Central memory CD8-positive, alpha-beta T cell (primary cell): ENCODE measurements at regions not wholly inside any gene's neighbourhood (a gene's known extent, or its start where the extent isn't known, plus 50 kb on each side); places are given as distances from the start of the nearest gene placed in this dataset.
"Not testable (repeated sequence)": the region's sequence is repeated elsewhere in the genome, so short reads cannot be mapped to it uniquely, and the experiment has no call there.

ENCODE experiments used
- ATAC-seq: fragments of 150-1000 bp; cut with Tn5 transposase; replicated peaks from 2 replicates; pipeline ENCODE4 v1.10.0; 2022; ENCODE audit warnings: mild to moderate bottlenecking, moderate FRiP score, moderate number of reproducible peaks; ENCODE audit not compliant: poor library complexity, severe bottlenecking; ENCODE audit errors: extremely low read depth
- DNase-seq, 2 donors: peaks; one replicate each; pipeline ENCODE4 v3.0.0; 2021; ENCODE audit warnings: low spot score in 2 of 2
- H3K27ac Mint-ChIP-seq: one replicate; pipeline ENCODE4 v1.8.0; 2022; ENCODE audit warnings: low read depth, mild to moderate bottlenecking, moderate library complexity, mixed read lengths
- H3K27me3 Mint-ChIP-seq: one replicate; pipeline ENCODE4 v1.8.0; 2022; ENCODE audit warnings: mixed read lengths
- H3K36me3 Mint-ChIP-seq: one replicate; pipeline ENCODE4 v1.8.0; 2022; ENCODE audit warnings: mild to moderate bottlenecking, moderate library complexity, mixed read lengths; ENCODE audit not compliant: insufficient read depth
- H3K4me1 Mint-ChIP-seq: one replicate; pipeline ENCODE4 v1.8.0; 2022; ENCODE audit warnings: mixed read lengths
- H3K4me3 Mint-ChIP-seq: one replicate; pipeline ENCODE4 v1.8.0; 2022; ENCODE audit warnings: mild to moderate bottlenecking, moderate library complexity, mixed read lengths
- H3K9me3 Mint-ChIP-seq: one replicate; pipeline ENCODE4 v1.8.0; 2022; ENCODE audit warnings: mixed read lengths

DNA sequence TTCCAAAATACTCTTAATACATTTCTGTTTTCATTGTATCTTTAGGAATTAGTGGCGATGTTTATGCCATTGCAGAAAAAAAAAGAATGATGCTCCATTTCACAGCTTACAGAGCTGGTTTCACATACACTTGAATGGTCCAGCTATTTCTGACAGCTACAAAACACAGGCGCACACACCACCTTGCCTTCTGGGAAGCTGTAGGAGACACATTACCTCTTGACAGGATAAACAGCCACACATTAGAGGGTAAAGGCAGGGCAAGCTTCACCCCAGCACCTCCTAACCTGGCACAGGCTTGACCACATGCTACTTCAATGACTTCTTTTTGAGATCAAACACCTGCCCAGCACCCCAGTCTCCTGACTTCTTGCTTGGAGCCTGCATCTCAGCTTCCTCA lies 73.2 kb upstream of the PLGLB2 start:
- not testable (repeated sequence) for ATAC-seq, H3K4me3 Mint-ChIP-seq, H3K27ac Mint-ChIP-seq, H3K36me3 Mint-ChIP-seq, H3K27me3 Mint-ChIP-seq, H3K9me3 Mint-ChIP-seq, H3K4me1 Mint-ChIP-seq, DNase-seq

DNA sequence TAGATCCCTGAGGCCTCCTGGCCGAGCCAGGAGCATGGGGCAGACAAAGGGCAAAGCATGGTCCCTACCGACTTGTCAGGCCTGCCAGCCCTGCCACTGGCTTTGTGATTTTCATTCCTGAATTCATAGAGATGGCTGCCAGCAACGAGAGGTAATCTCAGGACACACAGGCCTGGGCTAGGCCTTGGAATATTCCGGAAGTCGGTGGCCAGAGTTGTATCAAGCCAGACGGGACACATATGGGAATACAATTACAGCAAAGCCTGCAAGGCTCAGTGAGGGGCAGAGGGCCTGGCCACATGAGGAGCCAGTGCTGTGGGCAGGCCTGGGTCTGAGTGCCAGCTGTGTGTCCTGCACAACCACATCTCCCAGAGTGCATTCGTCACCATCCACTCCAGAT lies 72.4 kb upstream of the PLGLB2 start:
- not testable (repeated sequence) for H3K4me1 Mint-ChIP-seq, ATAC-seq, H3K27me3 Mint-ChIP-seq, H3K9me3 Mint-ChIP-seq, H3K4me3 Mint-ChIP-seq, H3K27ac Mint-ChIP-seq, H3K36me3 Mint-ChIP-seq, DNase-seq

DNA sequence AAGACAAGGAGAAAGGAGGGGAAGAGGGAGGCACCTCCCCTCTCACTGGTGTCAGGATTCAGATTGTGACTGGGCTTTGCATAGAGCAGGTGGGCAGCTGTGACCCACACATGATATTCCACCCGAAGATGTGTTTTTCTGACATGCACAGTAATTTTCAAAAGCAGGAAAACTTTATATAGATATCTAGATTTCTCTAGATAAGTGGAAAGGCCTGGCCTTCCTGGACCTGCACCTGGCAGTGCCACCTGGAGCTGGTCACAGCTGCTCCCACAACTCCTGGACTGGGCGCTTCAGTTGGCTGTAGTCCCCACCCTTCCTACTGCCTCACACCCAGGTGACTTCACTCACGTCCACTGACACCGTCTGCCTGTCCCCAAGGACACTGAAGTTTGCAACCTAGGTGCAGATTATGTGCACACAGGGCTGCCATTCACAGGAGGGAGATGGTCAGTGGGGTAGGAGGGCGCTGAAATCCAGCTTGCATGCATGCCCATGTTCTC lies 70.4 kb upstream of the PLGLB2 start:
- H3K4me3 Mint-ChIP-seq, H3K36me3 Mint-ChIP-seq, ATAC-seq, H3K27ac Mint-ChIP-seq, H3K27me3 Mint-ChIP-seq, DNase-seq, H3K9me3 Mint-ChIP-seq, H3K4me1 Mint-ChIP-seq: not testable (repeated sequence)

DNA sequence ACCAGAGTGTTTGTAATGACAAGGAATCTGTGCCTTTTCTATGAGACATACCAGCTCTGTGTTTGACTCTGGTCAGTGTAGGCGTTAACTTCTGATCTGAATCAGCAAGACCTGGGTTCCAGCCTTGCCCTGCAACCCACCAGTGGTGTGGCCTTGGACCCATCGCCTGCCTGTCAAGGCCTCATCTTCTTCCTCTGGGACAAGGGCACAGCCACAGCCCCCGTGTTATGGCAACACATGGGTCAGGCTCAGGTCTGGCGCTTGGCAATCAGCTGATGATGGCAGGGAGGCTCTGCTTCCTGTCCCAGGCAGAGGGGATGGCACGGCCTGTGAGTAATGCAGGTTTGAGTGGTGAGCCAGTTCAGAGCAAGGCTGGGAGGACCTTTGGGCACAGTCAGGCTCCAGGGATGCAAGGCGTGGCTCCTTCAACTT lies 69.1 kb upstream of the PLGLB2 start:
- not testable (repeated sequence) for H3K4me3 Mint-ChIP-seq, H3K9me3 Mint-ChIP-seq, H3K4me1 Mint-ChIP-seq, H3K27me3 Mint-ChIP-seq, H3K27ac Mint-ChIP-seq, DNase-seq, ATAC-seq, H3K36me3 Mint-ChIP-seq

DNA sequence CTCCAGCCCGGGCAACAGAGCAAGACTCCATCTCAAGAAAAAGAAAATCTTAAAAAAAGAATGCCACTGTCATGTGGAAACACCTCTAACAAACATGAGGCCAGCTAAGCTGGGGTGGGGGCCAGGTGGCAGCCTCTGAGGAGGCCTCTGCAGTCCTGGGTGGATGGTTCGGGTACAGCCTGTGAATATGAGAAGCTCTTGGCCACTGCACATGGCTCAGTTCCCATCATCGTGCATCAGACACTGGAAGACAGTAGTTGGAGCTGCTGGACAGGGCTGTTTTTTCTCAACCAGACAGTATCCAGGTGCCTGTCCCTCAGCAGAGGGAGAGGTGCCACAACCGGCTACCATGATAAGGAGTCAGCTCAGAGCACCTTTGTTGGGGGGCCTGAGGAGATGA lies 67.9 kb upstream of the PLGLB2 start:
- not testable (repeated sequence) for H3K9me3 Mint-ChIP-seq, H3K27me3 Mint-ChIP-seq, H3K4me1 Mint-ChIP-seq, DNase-seq, H3K4me3 Mint-ChIP-seq, ATAC-seq, H3K36me3 Mint-ChIP-seq, H3K27ac Mint-ChIP-seq

DNA sequence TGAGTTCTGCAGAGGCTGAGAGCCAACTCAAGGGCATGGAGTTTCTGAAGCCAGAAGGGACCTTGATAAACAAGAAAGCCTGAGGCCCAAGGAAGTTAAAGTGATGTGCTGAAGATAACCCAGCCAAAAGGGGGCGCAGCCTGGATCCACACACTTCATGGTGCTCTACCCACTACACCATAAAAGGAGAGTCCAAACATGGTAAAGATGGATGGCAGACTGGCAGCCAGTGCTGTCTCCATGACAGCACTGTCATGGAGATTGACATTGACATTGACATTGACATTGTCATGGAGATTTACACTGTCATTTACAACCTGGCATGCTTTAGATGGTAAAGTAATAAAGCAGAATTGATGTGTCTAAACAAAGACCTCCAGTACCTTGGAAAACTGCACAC lies 67.2 kb upstream of the PLGLB2 start:
- not testable (repeated sequence) for ATAC-seq, H3K4me3 Mint-ChIP-seq, H3K36me3 Mint-ChIP-seq, H3K27ac Mint-ChIP-seq, DNase-seq, H3K4me1 Mint-ChIP-seq, H3K9me3 Mint-ChIP-seq, H3K27me3 Mint-ChIP-seq

DNA sequence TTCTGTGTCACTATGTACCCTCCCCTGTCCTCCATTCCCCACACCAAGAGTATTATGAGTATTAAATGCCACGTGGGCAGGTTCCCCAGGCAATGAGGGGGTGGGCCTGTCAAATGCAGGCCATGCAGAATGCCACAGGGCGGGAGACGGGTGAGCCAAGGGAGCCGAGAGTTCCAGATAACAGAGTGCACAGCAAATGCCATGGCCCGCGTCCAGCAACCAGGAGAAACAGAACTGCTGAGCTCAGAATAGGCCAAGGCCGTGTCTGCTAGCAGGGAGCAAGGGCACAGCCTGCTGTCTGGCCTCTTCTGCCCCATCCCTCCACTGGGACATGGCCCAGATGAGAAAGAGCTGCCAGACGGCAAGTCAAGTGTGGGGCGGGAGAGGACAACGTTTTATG lies 64.4 kb upstream of the PLGLB2 start:
- H3K27ac Mint-ChIP-seq, H3K9me3 Mint-ChIP-seq, H3K27me3 Mint-ChIP-seq, DNase-seq, ATAC-seq, H3K4me1 Mint-ChIP-seq, H3K4me3 Mint-ChIP-seq, H3K36me3 Mint-ChIP-seq: not testable (repeated sequence)

DNA sequence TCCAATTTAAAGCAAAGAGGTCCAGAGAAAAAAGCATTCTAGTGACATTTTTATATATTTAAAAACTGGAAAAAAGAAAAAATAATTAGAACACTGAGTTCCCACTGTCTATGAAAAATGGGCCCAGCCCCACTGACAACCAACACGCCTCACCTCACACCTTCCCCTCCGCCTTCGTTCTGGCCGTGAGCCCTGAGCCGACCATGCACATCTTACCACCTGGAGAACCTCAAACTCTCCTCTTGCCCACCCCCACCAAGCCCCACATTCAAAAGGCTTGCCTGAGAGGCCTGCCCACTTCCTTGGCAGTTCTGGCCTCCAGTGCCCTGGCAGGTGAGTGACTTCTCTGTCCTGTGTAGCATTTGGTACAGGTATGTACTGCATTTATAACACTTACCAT lies 63.9 kb upstream of the PLGLB2 start:
- not testable (repeated sequence) for H3K36me3 Mint-ChIP-seq, H3K27me3 Mint-ChIP-seq, H3K4me1 Mint-ChIP-seq, ATAC-seq, H3K9me3 Mint-ChIP-seq, H3K4me3 Mint-ChIP-seq, H3K27ac Mint-ChIP-seq, DNase-seq

DNA sequence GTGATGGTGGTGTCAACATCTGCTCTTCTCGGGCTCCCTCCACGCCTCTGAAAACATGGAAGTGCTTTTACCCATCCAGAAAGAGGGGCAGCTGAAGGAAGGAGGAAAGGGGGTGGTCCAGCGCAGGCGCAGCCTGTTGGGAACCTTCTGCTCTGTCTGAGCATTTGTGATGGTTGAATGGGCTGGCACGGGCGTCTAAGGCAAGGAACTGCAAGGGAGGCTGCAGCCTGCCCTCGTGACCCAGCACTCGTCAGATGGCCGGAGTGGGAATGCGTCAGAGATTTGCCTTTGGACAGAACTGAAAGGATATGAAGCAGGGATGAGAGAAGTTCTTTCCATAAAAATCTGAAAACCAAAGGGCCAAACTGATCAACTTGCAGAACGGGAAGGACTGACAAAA lies 62.3 kb upstream of the PLGLB2 start:
- H3K27ac Mint-ChIP-seq, ATAC-seq, H3K4me1 Mint-ChIP-seq, H3K36me3 Mint-ChIP-seq, DNase-seq, H3K4me3 Mint-ChIP-seq, H3K9me3 Mint-ChIP-seq, H3K27me3 Mint-ChIP-seq: not testable (repeated sequence)

DNA sequence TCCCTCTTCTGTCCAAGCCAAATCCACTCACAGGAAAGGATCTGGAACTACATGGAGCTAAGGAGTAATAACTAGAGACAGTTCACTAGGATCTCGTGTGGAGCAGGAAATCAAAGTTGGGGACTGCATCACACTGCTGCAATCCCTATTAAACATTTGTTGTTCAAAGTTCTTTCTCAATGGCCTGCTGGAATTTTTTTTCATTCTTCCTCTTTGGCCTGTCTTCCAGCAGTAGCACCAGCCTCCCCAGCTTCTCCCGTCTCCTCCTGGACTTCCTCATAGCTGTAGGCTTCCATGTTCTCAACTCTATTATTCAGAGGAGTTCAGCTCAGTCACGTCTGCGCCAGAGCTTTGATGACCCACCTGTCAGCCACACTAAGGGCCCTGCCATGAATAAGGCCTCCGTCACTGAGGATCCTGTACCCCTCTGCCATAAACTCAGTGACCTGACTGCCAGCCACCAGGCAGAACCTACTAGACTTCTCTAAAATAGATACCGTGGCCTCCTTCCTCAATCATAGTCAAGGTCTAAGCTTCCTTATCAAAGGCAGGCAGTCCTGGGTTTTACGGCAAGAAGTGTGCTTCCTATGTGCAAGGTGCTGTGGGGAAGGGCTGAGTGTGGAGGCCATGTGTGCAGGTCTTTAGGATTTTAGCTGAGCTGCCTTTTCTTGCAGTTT lies 60.9 kb upstream of the PLGLB2 start:
- DNase-seq, H3K4me3 Mint-ChIP-seq, H3K4me1 Mint-ChIP-seq, H3K9me3 Mint-ChIP-seq, H3K27me3 Mint-ChIP-seq, H3K27ac Mint-ChIP-seq, H3K36me3 Mint-ChIP-seq, ATAC-seq: not testable (repeated sequence)

DNA sequence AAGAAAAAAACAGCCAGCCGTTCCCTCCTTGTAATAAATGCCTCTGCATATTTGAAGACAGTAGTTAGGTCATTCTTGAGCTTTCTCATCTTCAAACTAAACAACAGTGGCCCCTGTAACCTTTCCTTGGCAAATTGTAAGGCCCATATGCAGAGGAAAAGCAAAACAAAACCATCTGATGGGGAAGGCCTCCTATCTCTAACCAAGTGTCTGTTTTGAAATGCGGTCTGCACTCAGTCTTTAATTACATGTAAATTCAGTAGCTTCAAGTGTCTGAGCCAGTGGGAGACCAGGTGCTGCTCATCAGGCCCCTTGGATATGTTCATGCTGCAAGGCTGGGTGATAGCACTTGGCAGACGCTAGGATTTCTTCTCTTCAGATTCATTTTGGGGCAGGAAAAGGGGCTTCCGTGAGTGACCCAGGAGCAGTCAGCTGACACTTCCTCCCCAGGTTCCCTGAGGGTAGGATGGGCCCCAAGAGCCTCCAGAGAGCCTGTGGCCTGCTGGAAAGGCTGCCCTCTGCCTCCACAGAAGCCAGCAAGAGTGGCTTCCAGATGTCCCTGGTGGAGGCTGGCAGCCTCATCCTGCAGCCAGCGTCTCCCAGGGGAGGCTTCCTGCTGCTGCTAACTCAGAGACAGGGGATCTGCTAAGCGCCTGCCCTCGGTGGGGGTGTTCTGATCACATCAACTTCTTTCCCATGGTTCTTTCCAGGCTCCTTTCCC lies 60.2 kb upstream of the PLGLB2 start:
- H3K4me1 Mint-ChIP-seq, ATAC-seq, DNase-seq, H3K27me3 Mint-ChIP-seq, H3K4me3 Mint-ChIP-seq, H3K27ac Mint-ChIP-seq, H3K9me3 Mint-ChIP-seq, H3K36me3 Mint-ChIP-seq: not testable (repeated sequence)

DNA sequence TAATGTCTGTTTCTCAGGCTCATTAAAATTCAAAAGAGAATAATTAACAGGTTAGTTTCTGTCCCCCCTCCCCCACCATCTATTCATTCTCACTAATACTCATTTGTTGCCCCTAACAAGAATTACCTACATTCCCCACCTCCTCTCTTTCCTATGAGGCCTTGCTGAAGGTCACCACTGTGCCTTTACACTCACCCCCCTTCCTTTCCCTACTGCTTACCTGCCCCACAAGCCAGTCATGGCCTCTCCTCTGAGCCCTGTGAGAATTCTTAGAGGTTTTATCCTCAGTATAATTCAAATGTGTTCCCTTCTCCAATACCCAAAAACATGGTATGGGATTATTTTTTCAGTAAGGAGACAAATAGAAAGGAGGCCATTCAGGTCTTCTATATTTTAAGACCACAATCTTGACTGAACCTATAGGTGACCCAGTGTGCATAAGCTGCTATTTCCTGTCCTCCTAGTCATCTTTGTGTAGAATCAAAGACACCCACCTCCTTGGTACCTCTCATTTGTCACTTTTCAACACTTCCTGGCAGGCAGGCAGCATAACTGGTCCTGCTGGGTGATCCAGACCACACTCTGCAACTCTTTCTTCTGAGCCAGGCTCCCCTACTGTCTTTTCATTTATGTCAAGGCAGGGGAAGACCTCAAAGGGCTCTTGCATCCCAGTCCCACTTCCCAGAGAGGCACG lies 55.8 kb upstream of the PLGLB2 start:
- H3K27ac Mint-ChIP-seq, DNase-seq, H3K9me3 Mint-ChIP-seq, H3K27me3 Mint-ChIP-seq, H3K4me3 Mint-ChIP-seq, H3K4me1 Mint-ChIP-seq, H3K36me3 Mint-ChIP-seq: not testable (repeated sequence)
- peak; percentile 32 for ATAC-seq

DNA sequence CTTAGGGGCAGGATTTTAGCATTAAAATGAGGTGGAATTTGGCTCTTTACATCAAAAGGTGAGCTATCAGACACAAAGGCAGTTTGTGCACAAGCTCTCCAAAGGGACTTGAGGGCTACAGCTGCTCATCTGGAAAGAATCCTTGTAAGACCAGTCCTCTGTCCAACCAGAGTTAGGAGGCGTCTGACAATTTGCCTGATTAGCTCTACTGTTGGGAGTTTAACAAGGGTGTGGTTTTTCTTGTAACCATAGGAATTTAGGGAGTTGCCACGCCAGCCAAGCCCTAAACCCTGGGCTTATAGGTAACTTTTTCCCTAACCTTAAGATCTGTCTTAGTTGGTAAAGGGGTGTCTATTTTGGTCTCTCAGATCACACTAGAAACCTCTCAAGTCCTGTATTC lies 55.0 kb upstream of the PLGLB2 start:
- H3K9me3 Mint-ChIP-seq, DNase-seq, H3K4me3 Mint-ChIP-seq, H3K27ac Mint-ChIP-seq, H3K4me1 Mint-ChIP-seq, H3K36me3 Mint-ChIP-seq, H3K27me3 Mint-ChIP-seq, ATAC-seq: not testable (repeated sequence)
